HK-2 (cell line): ENCODE measurements at regions not wholly inside any gene's neighbourhood (a gene's known extent, or its start where the extent isn't known, plus 50 kb on each side); places are given as distances from the start of the nearest gene placed in this dataset.

Source experiments
- DNase-seq: peaks from one replicate; pipeline ENCODE4 v3.0.0-alpha.2; 2018; ENCODE audit not compliant: unreplicated experiment

- DNase-seq = no peak
Measured at GRCh38 chr20:22226849-22227700, 357.3 kb downstream of the FOXA2 start.

- DNase-seq = no peak
Measured at GRCh38 chr20:22223236-22223635, 361.1 kb downstream of the FOXA2 start.

- DNase-seq = no peak
Measured at GRCh38 chr20:22217712-22218352, 366.5 kb downstream of the FOXA2 start.

- no peak for DNase-seq
Measured at GRCh38 chr20:22216984-22217383, 367.4 kb downstream of the FOXA2 start.

- no peak for DNase-seq
Measured at GRCh38 chr20:22214296-22214695, 370.1 kb downstream of the FOXA2 start.

- no peak for DNase-seq
Measured at GRCh38 chr20:22213271-22213670, 371.1 kb downstream of the FOXA2 start.

GRCh38 chr20:22207280-22207679, 377.1 kb downstream of the FOXA2 start:
- DNase-seq = no peak

- no peak for DNase-seq
Measured at GRCh38 chr20:22204801-22205200, 379.6 kb downstream of the FOXA2 start.

GRCh38 chr20:22182148-22182547, 402.2 kb downstream of the FOXA2 start:
- DNase-seq = no peak

- DNase-seq = peak; percentile 3
Measured at GRCh38 chr20:22180244-22180643, 404.1 kb downstream of the FOXA2 start.

- no peak for DNase-seq
Measured at GRCh38 chr20:22160101-22160652, 424.2 kb downstream of the FOXA2 start.

- no peak for DNase-seq
Measured at GRCh38 chr20:22159276-22159675, 425.1 kb downstream of the FOXA2 start.

- DNase-seq = no peak
Measured at GRCh38 chr20:22127587-22127986, 422.1 kb downstream of the PAX1 start.

- no peak for DNase-seq
Measured at GRCh38 chr20:22106308-22106938, 401.0 kb downstream of the PAX1 start.

- DNase-seq = no peak
Measured at GRCh38 chr20:22101606-22102005, 396.1 kb downstream of the PAX1 start.

GRCh38 chr20:22100686-22101085, 395.2 kb downstream of the PAX1 start:
- no peak for DNase-seq

GRCh38 chr20:22099348-22099747, 393.9 kb downstream of the PAX1 start:
- no peak for DNase-seq

GRCh38 chr20:22098511-22098910, 393.0 kb downstream of the PAX1 start:
- no peak for DNase-seq

GRCh38 chr20:22093122-22093521, 387.7 kb downstream of the PAX1 start:
- DNase-seq = no peak

GRCh38 chr20:22088882-22089281, 383.4 kb downstream of the PAX1 start:
- DNase-seq = no peak

GRCh38 chr20:22080985-22081384, 375.5 kb downstream of the PAX1 start:
- no peak for DNase-seq

GRCh38 chr20:22074635-22075034, 369.2 kb downstream of the PAX1 start:
- DNase-seq = no peak

GRCh38 chr20:22071841-22072240, 366.4 kb downstream of the PAX1 start:
- DNase-seq = no peak
